ENCODE measurements at regions not wholly inside any gene's neighbourhood (a gene's known extent, or its start where the extent isn't known, plus 50 kb on each side); places are given as distances from the start of the nearest gene placed in this dataset.
A peak's percentile ranks its signal among the peaks of the same experiment; 100 is the strongest.

- Mint-ChIP-seq H3K9me3 (no peaks in the 10 kb centered on the region), H3K27ac (peak overlapping the region; percentile 2), H3K4me3 (no peak overlapping the region), H3K4me1 (ENCODE audit: unreplicated experiment) (peaks cover 13% of the 10 kb centered on the region), H3K27me3 (peaks cover 6% of the 10 kb centered on the region), H3K36me3 (no peaks in the 10 kb centered on the region)
- no peak for TF ChIP-seq CTCF (conservative IDR thresholded peaks at IDR 0.05)
- DNase-seq (ENCODE audit: extremely low spot score, unreplicated experiment): no peak
Measured at GRCh38 chr2:139469985-139470384, 689.8 kb upstream of the NXPH2 start.

GRCh38 chr2:139465789-139466188 lies 685.6 kb upstream of the NXPH2 start:
- H3K4me1 Mint-ChIP-seq (ENCODE audit: unreplicated experiment): peaks cover 17% of the 10 kb centered on the region
- no peaks in the 10 kb centered on the region for H3K9me3 Mint-ChIP-seq
- no peak for DNase-seq (ENCODE audit: extremely low spot score, unreplicated experiment)
- H3K4me3 Mint-ChIP-seq: no peak overlapping the region
- peaks cover 6% of the 10 kb centered on the region for H3K27me3 Mint-ChIP-seq
- H3K36me3 Mint-ChIP-seq: no peaks in the 10 kb centered on the region
- H3K27ac Mint-ChIP-seq: no peak overlapping the region
- TF ChIP-seq CTCF (conservative IDR thresholded peaks at IDR 0.05): no peak

- Mint-ChIP-seq H3K9me3 (no peaks in the 10 kb centered on the region), H3K4me1 (ENCODE audit: unreplicated experiment) (peaks cover 3% of the 10 kb centered on the region), H3K36me3 (no peaks in the 10 kb centered on the region), H3K4me3 (no peak overlapping the region), H3K27ac (no peak overlapping the region), H3K27me3 (no peaks in the 10 kb centered on the region)
- no peak for TF ChIP-seq CTCF (conservative IDR thresholded peaks at IDR 0.05)
- DNase-seq (ENCODE audit: extremely low spot score, unreplicated experiment): no peak
Measured at GRCh38 chr2:139457873-139458272, 677.7 kb upstream of the NXPH2 start.

- no peaks in the 10 kb centered on the region for H3K4me1 Mint-ChIP-seq (ENCODE audit: unreplicated experiment)
- no peaks in the 10 kb centered on the region for H3K36me3 Mint-ChIP-seq
- no peaks in the 10 kb centered on the region for H3K9me3 Mint-ChIP-seq
- no peak for DNase-seq (ENCODE audit: extremely low spot score, unreplicated experiment)
- H3K27ac Mint-ChIP-seq: no peak overlapping the region
- TF ChIP-seq CTCF (conservative IDR thresholded peaks at IDR 0.05): no peak
- H3K4me3 Mint-ChIP-seq: no peak overlapping the region
- no peaks in the 10 kb centered on the region for H3K27me3 Mint-ChIP-seq
Measured at GRCh38 chr2:139454251-139454650, 674.1 kb upstream of the NXPH2 start.

GRCh38 chr2:139439100-139439499 lies 658.9 kb upstream of the NXPH2 start:
- Mint-ChIP-seq H3K9me3 (no peaks in the 10 kb centered on the region), H3K4me1 (ENCODE audit: unreplicated experiment) (no peaks in the 10 kb centered on the region), H3K36me3 (no peaks in the 10 kb centered on the region), H3K4me3 (no peak overlapping the region), H3K27ac (no peak overlapping the region), H3K27me3 (no peaks in the 10 kb centered on the region)
- no peak for TF ChIP-seq CTCF (conservative IDR thresholded peaks at IDR 0.05)
- DNase-seq (ENCODE audit: extremely low spot score, unreplicated experiment): no peak

GRCh38 chr2:139438478-139438877 lies 658.3 kb upstream of the NXPH2 start:
- Mint-ChIP-seq H3K4me1 (ENCODE audit: unreplicated experiment) (no peaks in the 10 kb centered on the region), H3K9me3 (no peaks in the 10 kb centered on the region), H3K36me3 (no peaks in the 10 kb centered on the region), H3K4me3 (no peak overlapping the region), H3K27ac (no peak overlapping the region), H3K27me3 (no peaks in the 10 kb centered on the region)
- TF ChIP-seq CTCF (conservative IDR thresholded peaks at IDR 0.05): no peak
- DNase-seq (ENCODE audit: extremely low spot score, unreplicated experiment): no peak

Measured in type B pancreatic cell (in vitro differentiated cells).